ENCODE measurements at regions not wholly inside any gene's neighbourhood (a gene's known extent, or its start where the extent isn't known, plus 50 kb on each side); places are given as distances from the start of the nearest gene placed in this dataset.

DNA sequence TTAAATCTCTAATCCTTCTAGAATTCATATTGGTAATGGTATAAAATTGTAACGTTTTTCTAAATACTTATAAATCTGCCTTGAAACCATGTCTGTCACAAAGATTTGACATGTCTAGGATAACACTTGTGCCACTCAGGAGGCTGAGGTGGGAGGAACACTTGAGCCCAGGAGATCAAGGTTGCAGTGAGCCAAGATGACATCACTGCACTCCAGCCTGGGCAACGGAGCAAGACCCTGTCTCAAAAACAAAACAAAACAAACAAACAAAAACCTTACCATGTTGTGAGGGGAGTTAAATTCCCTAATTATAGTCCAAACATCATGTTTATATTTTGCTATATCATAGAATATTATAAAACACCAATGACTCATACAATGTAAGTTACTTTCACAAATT is 317.5 kb upstream of the SOX5 start:
- no peaks in the 10 kb centered on the region for H3K4me1 ChIP-seq (ENCODE audit: control insufficient read depth, insufficient read depth, low read length)
- no peaks in the 10 kb centered on the region for H4K20me1 ChIP-seq (ENCODE audit: insufficient read depth, low read length)
- H3K9ac ChIP-seq (ENCODE audit: low read depth, low read length), result no peak overlapping the region
- no peak overlapping the region for H3K23ac ChIP-seq (ENCODE audit: low read depth, low read length)
- no peak overlapping the region for H4K91ac ChIP-seq (ENCODE audit: insufficient read depth, low read depth, low read length)
- DNase-seq (no peak), ATAC-seq (ENCODE audit: low read depth) (no peak)
- WGBS, 2 experiments (ENCODE audit: extremely low coverage in 2 of 2, insufficient read length in 1 of 2), result no CpG with 5 or more reads among the region's 2 CpGs
- H2BK120ac ChIP-seq (ENCODE audit: low read depth, low read length), result no peak overlapping the region
- no peak overlapping the region for H3K4me3 ChIP-seq (ENCODE audit: insufficient read depth, low read depth, low read length)
- intact Hi-C loops (cut with micrococcal nuclease) (no loop called here), in situ Hi-C loops (cut with MboI; ENCODE audit: low sequenced_read_pairs) (no loop called here), dilution Hi-C loops (cut with HindIII; ENCODE audit: low sequenced_read_pairs, unreplicated experiment) (no loop called here)
- no peak overlapping the region for H4K5ac ChIP-seq (ENCODE audit: low read depth, low read length)
- no peak overlapping the region for H3K27ac ChIP-seq (ENCODE audit: insufficient read depth, low read length)
- no peak overlapping the region for H4K8ac ChIP-seq (ENCODE audit: low read depth in 2 of 2, low read length in 2 of 2)
- no peaks in the 10 kb centered on the region for H3K9me3 ChIP-seq (ENCODE audit: control insufficient read depth, insufficient read depth, low read length)
- BruUV-seq (replicated peaks), result no TSS peak
- H3K9me1 ChIP-seq (ENCODE audit: insufficient read depth, low read length), result no peaks in the 10 kb centered on the region
- no peaks in the 10 kb centered on the region for H3K27me3 ChIP-seq (ENCODE audit: control insufficient read depth, insufficient read depth, low read length)
- no peaks in the 10 kb centered on the region for H3K36me3 ChIP-seq (ENCODE audit: control insufficient read depth, insufficient read depth, low read length)
- no peaks in the 10 kb centered on the region for H3K79me1 ChIP-seq (ENCODE audit: low read depth in 1 of 2, low read length in 2 of 2)
- H3K4ac ChIP-seq (ENCODE audit: low read depth, low read length), result no peak overlapping the region
- TF ChIP-seq MXI1 (IDR thresholded peaks at IDR 0.05; ENCODE audit: borderline replicate concordance, low read depth, low read length), result no peak
- TF ChIP-seq RAD21 (IDR thresholded peaks at IDR 0.05; ENCODE audit: low read length), result no peak
- TF ChIP-seq FOS (IDR thresholded peaks at IDR 0.05; ENCODE audit: low read depth, low read length), result no peak
- no peak for TF ChIP-seq MAZ (IDR thresholded peaks at IDR 0.05; ENCODE audit: borderline replicate concordance, low read depth, low read length)
- TF ChIP-seq, protein P1, sequence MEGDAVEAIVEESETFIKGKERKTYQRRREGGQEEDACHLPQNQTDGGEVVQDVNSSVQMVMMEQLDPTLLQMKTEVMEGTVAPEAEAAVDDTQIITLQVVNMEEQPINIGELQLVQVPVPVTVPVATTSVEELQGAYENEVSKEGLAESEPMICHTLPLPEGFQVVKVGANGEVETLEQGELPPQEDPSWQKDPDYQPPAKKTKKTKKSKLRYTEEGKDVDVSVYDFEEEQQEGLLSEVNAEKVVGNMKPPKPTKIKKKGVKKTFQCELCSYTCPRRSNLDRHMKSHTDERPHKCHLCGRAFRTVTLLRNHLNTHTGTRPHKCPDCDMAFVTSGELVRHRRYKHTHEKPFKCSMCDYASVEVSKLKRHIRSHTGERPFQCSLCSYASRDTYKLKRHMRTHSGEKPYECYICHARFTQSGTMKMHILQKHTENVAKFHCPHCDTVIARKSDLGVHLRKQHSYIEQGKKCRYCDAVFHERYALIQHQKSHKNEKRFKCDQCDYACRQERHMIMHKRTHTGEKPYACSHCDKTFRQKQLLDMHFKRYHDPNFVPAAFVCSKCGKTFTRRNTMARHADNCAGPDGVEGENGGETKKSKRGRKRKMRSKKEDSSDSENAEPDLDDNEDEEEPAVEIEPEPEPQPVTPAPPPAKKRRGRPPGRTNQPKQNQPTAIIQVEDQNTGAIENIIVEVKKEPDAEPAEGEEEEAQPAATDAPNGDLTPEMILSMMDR (conservative IDR thresholded peaks at IDR 0.05; ENCODE audit: low read depth, low read length), result no peak
- TF ChIP-seq, protein P2, sequence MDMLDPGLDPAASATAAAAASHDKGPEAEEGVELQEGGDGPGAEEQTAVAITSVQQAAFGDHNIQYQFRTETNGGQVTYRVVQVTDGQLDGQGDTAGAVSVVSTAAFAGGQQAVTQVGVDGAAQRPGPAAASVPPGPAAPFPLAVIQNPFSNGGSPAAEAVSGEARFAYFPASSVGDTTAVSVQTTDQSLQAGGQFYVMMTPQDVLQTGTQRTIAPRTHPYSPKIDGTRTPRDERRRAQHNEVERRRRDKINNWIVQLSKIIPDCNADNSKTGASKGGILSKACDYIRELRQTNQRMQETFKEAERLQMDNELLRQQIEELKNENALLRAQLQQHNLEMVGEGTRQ (IDR thresholded peaks at IDR 0.05; ENCODE audit: low read depth, low read length), result no peak
- no peak overlapping the region for H2AFZ ChIP-seq (replicated peaks; ENCODE audit: low read length, poor library complexity)
- H3K18ac ChIP-seq (ENCODE audit: low read depth, low read length), result no peak overlapping the region
- H3K4me2 ChIP-seq (ENCODE audit: low read depth, low read length), result no peak overlapping the region
- no peak overlapping the region for H2AK5ac ChIP-seq (ENCODE audit: low read depth, low read length)
- H3K14ac ChIP-seq (replicated peaks; ENCODE audit: low read depth, low read length), result no peak overlapping the region
- ChIA-PET CTCF (no interaction called here), POLR2A (ENCODE audit: unreplicated experiment) (no interaction called here)
- no peak overlapping the region for H2BK15ac ChIP-seq (ENCODE audit: low read depth, low read length)
- H2BK20ac ChIP-seq (ENCODE audit: low read depth, low read length), result no peak overlapping the region
- H2BK5ac ChIP-seq (ENCODE audit: low read depth, low read length, poor library complexity, severe bottlenecking), result no peak overlapping the region
- H2AK9ac ChIP-seq (replicated peaks; ENCODE audit: low read depth, low read length, poor library complexity), result no peak overlapping the region
- no peak overlapping the region for H3K56ac ChIP-seq (ENCODE audit: extremely low read depth, insufficient read depth, low read length)

Measured in IMR-90 (cell line).